ENCODE measurements at regions not wholly inside any gene's neighbourhood (a gene's known extent, or its start where the extent isn't known, plus 50 kb on each side); places are given as distances from the start of the nearest gene placed in this dataset.

DNA sequence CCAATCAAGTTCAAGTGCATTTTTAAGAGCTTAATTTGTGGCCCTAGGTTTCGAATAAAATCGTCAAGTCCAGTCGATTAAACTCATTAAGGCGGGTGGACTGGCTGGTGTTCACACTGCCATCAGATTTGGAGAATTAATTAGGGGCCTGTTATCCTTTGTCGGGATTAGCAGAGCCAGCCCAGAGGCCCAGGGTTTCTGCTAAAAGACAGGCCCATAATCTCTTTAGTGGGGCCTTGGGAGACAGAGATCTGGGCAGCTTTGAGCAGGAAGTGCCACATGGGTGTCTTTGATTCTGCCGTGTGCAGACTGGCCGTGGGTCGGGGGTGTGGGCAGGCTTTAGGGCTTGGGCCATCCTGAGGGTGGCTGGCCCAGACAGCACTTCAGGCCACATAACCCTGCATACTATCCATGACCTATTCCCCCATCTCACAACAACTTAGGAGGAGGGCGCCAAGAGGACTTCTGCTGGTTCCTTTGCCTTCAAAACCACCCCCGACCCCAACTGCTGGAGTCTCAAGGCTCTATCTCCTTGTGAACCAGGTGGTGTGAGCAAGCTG is 94.7 kb downstream of the PLXNA1 start:
- peaks cover 4% of the 10 kb centered on the region for H3K4me1 Mint-ChIP-seq
- H3K4me3 Mint-ChIP-seq: no peak overlapping the region
- H3K9me3 Mint-ChIP-seq: peaks cover 5% of the 10 kb centered on the region
- peaks cover 18% of the 10 kb centered on the region for H3K27me3 Mint-ChIP-seq (ENCODE audit: low read depth, poor library complexity)
- H3K27ac Mint-ChIP-seq: no peak overlapping the region
- no peaks in the 10 kb centered on the region for H3K36me3 Mint-ChIP-seq (ENCODE audit: low read depth)
- TF ChIP-seq, protein P1, sequence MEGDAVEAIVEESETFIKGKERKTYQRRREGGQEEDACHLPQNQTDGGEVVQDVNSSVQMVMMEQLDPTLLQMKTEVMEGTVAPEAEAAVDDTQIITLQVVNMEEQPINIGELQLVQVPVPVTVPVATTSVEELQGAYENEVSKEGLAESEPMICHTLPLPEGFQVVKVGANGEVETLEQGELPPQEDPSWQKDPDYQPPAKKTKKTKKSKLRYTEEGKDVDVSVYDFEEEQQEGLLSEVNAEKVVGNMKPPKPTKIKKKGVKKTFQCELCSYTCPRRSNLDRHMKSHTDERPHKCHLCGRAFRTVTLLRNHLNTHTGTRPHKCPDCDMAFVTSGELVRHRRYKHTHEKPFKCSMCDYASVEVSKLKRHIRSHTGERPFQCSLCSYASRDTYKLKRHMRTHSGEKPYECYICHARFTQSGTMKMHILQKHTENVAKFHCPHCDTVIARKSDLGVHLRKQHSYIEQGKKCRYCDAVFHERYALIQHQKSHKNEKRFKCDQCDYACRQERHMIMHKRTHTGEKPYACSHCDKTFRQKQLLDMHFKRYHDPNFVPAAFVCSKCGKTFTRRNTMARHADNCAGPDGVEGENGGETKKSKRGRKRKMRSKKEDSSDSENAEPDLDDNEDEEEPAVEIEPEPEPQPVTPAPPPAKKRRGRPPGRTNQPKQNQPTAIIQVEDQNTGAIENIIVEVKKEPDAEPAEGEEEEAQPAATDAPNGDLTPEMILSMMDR (IDR thresholded peaks at IDR 0.05): no peak
- no peak for DNase-seq

DNA sequence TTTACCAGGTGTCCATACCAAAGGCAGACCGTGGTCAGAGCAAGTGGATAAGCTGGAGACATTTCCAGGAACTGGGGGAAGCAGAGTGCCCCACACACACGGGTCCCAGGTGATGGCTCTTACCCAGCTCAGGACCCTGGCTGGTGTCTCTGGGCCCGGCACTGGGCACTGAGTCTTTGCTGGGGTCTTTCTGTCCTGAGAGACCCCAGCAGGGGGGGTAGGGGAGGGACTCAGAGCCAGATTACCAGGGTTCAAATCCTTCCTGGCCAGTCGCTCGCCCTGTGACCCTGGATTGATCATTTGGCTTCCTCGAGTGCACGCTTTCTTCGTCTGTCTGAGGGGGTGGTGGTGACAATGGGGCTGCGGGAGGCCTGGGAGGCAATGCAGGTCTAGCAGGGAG is 95.7 kb downstream of the PLXNA1 start:
- H3K9me3 Mint-ChIP-seq: peaks cover 5% of the 10 kb centered on the region
- H3K4me1 Mint-ChIP-seq: no peaks in the 10 kb centered on the region
- H3K4me3 Mint-ChIP-seq: no peak overlapping the region
- H3K27me3 Mint-ChIP-seq (ENCODE audit: low read depth, poor library complexity): peaks cover 18% of the 10 kb centered on the region
- H3K27ac Mint-ChIP-seq: no peak overlapping the region
- no peak for DNase-seq
- H3K36me3 Mint-ChIP-seq (ENCODE audit: low read depth): no peaks in the 10 kb centered on the region
- TF ChIP-seq, protein P1 (IDR thresholded peaks at IDR 0.05): no peak

DNA sequence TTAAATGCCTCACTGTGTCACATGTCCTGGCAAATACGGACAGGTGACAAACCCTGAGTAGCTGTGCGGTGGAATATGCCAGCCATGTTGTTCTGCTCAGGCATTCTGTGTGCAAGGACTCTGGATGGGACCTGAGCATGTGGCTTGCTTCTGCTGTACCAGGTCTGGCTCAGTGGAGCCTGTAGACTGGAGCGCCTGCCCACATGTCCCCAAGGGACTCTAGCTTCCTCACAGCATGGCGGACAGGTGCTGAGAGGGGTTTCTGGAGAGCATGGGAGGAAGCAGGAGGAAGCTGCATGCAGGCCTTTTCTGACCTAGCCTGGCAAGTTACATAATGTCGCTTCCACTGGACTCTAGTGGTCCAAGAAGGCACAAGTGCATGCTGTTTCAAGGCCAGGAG is 96.3 kb downstream of the PLXNA1 start:
- Mint-ChIP-seq H3K27me3 (ENCODE audit: low read depth, poor library complexity) (peaks cover 18% of the 10 kb centered on the region), H3K4me3 (no peak overlapping the region), H3K36me3 (ENCODE audit: low read depth) (no peaks in the 10 kb centered on the region), H3K4me1 (no peaks in the 10 kb centered on the region), H3K27ac (no peak overlapping the region), H3K9me3 (peaks cover 5% of the 10 kb centered on the region)
- no peak for DNase-seq
- TF ChIP-seq, protein P1 (IDR thresholded peaks at IDR 0.05): no peak

DNA sequence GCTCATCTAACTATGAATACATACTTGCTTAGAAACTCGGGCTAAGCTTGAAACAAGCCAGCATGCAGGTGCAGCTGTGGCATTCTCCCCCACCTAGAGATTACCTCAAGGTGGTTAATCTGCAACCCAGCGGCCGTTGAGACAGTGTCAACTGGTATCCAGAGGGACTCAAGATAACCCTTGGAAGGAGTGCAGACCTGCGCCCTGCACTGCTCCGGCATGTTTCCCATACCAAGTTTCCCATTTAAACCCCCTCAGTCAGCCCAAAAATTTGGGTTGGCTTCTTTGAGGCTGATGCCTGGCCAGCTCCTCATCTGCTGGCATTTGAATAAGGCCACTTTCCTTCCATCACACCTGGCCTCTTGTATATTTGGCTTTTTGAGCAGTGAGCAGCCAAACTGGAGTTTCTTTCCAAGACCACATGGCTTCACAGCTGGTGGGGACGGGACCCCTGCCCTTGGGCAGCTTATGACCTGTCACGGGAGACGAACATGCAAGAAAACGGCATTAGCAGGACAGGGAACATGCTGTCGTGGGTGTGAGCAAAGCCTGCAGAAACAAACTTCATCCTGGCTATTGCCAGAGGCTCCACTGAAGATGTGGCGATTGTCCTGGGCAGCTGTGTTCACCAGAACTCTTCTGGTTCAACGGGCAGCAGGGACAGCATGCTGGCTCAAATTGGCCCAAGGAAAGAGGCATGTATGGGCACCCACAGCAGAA is 98.2 kb downstream of the PLXNA1 start:
- DNase-seq: no peak
- Mint-ChIP-seq H3K4me1 (no peaks in the 10 kb centered on the region), H3K36me3 (ENCODE audit: low read depth) (no peaks in the 10 kb centered on the region), H3K4me3 (no peak overlapping the region), H3K27me3 (ENCODE audit: low read depth, poor library complexity) (peaks cover 25% of the 10 kb centered on the region), H3K9me3 (no peaks in the 10 kb centered on the region), H3K27ac (no peak overlapping the region)
- TF ChIP-seq, protein P1 (IDR thresholded peaks at IDR 0.05): no peak

DNA sequence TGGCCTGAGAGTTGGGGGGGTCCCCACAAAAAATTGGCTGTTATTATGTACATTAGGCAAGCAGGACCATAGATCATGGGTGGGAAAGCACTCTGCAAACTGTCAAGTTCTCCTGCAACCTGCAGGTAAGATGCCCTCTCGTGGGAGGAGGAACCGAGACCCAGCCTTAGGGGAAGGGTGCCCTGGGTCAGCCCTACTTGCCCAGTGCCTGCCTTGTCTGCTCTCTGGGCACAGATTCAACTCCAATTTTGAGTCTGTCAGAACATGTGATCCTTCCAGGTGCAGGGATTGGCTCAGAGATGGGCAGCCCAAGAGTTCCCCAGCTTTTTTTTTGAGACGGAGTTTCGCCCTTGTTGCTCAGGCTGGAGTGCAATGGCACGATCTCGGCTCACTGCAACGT is 99.2 kb downstream of the PLXNA1 start:
- Mint-ChIP-seq H3K36me3 (ENCODE audit: low read depth) (no peaks in the 10 kb centered on the region), H3K4me3 (no peak overlapping the region), H3K27ac (no peak overlapping the region), H3K4me1 (no peaks in the 10 kb centered on the region), H3K9me3 (no peaks in the 10 kb centered on the region), H3K27me3 (ENCODE audit: low read depth, poor library complexity) (peaks cover 22% of the 10 kb centered on the region)
- DNase-seq: no peak
- TF ChIP-seq, protein P1 (IDR thresholded peaks at IDR 0.05): no peak

All from nephron progenitor cell (in vitro differentiated cells).